ENCODE measurements at regions not wholly inside any gene's neighbourhood (a gene's known extent, or its start where the extent isn't known, plus 50 kb on each side); places are given as distances from the start of the nearest gene placed in this dataset.

DNA sequence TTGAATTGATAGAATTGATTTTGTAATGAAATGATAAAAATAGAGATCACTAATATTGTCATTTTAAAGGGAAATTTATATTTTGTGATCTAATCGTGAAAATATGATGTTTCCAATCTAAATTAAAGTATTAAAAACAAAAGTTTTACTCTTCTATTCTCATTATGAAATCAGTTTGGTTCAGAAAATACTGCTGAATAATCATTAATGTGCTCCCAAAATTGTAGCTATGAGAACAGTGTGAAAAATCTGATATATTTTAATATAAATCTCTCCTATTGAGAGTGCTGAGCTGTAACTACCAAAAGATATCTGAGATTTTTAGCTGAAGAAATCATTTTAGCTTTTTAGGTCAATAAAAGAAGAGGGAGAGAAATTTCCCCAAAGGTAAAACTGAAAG is 287.5 kb upstream of the ANO3 start:
- no peak overlapping the region for H2AFZ ChIP-seq (ENCODE audit: low read depth)
- no peaks in the 10 kb centered on the region for H3K79me2 ChIP-seq (ENCODE audit: insufficient read depth, low read depth)
- no peak overlapping the region for H3K4me3 ChIP-seq (IDR thresholded peaks at IDR 0.05; ENCODE audit: insufficient read depth, low read depth, low read length)
- H3K4me2 ChIP-seq, result no peak overlapping the region
- TF ChIP-seq, protein P1, sequence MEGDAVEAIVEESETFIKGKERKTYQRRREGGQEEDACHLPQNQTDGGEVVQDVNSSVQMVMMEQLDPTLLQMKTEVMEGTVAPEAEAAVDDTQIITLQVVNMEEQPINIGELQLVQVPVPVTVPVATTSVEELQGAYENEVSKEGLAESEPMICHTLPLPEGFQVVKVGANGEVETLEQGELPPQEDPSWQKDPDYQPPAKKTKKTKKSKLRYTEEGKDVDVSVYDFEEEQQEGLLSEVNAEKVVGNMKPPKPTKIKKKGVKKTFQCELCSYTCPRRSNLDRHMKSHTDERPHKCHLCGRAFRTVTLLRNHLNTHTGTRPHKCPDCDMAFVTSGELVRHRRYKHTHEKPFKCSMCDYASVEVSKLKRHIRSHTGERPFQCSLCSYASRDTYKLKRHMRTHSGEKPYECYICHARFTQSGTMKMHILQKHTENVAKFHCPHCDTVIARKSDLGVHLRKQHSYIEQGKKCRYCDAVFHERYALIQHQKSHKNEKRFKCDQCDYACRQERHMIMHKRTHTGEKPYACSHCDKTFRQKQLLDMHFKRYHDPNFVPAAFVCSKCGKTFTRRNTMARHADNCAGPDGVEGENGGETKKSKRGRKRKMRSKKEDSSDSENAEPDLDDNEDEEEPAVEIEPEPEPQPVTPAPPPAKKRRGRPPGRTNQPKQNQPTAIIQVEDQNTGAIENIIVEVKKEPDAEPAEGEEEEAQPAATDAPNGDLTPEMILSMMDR (conservative IDR thresholded peaks at IDR 0.05; ENCODE audit: low read depth, low read length), result no peak
- H3K27me3 ChIP-seq (ENCODE audit: insufficient read depth, low read depth), result no peaks in the 10 kb centered on the region
- no peaks in the 10 kb centered on the region for H3K4me1 ChIP-seq (ENCODE audit: low read depth, poor library complexity, severe bottlenecking)
- H3K36me3 ChIP-seq (ENCODE audit: insufficient read depth), result no peaks in the 10 kb centered on the region
- H3K9ac ChIP-seq, result no peak overlapping the region
- H4K20me1 ChIP-seq (ENCODE audit: insufficient read depth), result no peaks in the 10 kb centered on the region
- H3K27ac ChIP-seq, result no peak overlapping the region

DNA sequence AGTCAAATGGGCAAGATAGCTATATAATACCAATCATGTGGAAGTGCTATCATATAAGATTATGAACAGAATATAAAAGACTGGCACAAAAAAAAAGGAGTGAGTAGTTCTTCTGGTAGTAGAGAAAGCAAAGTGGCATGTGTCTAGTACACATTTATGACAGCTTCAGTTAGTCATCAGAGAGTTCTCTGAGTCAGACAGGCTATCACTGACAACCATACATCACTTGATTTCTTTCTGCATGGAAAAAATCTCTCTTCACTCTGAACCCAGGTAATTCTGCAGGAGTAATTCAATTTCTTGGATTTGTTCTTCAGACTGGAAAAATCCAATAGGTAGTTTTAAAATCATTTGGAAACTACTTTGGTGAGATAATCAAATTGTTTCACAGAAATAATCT is 286.8 kb upstream of the ANO3 start:
- TF ChIP-seq, protein P1 (conservative IDR thresholded peaks at IDR 0.05; ENCODE audit: low read depth, low read length), result no peak
- H3K27ac ChIP-seq, result no peak overlapping the region
- no peaks in the 10 kb centered on the region for H3K4me1 ChIP-seq (ENCODE audit: low read depth, poor library complexity, severe bottlenecking)
- H2AFZ ChIP-seq (ENCODE audit: low read depth), result no peak overlapping the region
- H3K36me3 ChIP-seq (ENCODE audit: insufficient read depth), result no peaks in the 10 kb centered on the region
- H4K20me1 ChIP-seq (ENCODE audit: insufficient read depth), result no peaks in the 10 kb centered on the region
- no peak overlapping the region for H3K4me3 ChIP-seq (IDR thresholded peaks at IDR 0.05; ENCODE audit: insufficient read depth, low read depth, low read length)
- no peak overlapping the region for H3K9ac ChIP-seq
- H3K79me2 ChIP-seq (ENCODE audit: insufficient read depth, low read depth), result no peaks in the 10 kb centered on the region
- H3K27me3 ChIP-seq (ENCODE audit: insufficient read depth, low read depth), result no peaks in the 10 kb centered on the region
- H3K4me2 ChIP-seq, result no peak overlapping the region

DNA sequence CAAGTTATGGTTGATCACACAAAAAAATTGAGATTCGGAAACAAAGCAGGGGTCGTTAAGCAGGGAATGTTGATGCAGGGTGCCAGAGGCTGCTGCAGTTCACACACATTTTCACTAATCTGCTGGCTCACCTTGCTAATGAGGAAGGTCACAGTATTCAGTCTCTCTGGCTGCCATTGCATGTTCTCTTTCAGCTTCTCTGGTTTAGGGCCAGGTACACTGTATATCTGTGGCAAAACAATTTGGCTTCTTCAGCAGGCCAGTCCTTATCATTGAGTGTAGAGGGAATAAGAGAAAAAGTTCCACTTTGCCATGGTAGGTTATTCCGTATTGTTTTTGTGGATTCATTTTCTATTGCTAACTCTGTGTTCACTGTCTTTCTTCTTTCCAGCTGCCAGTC is 283.7 kb upstream of the ANO3 start:
- H3K79me2 ChIP-seq (ENCODE audit: insufficient read depth, low read depth), result no peaks in the 10 kb centered on the region
- H3K36me3 ChIP-seq (ENCODE audit: insufficient read depth), result no peaks in the 10 kb centered on the region
- no peaks in the 10 kb centered on the region for H3K4me1 ChIP-seq (ENCODE audit: low read depth, poor library complexity, severe bottlenecking)
- no peak overlapping the region for H3K4me3 ChIP-seq (IDR thresholded peaks at IDR 0.05; ENCODE audit: insufficient read depth, low read depth, low read length)
- H4K20me1 ChIP-seq (ENCODE audit: insufficient read depth), result no peaks in the 10 kb centered on the region
- TF ChIP-seq, protein P1 (conservative IDR thresholded peaks at IDR 0.05; ENCODE audit: low read depth, low read length), result no peak
- no peak overlapping the region for H2AFZ ChIP-seq (ENCODE audit: low read depth)
- no peak overlapping the region for H3K4me2 ChIP-seq
- H3K27me3 ChIP-seq (ENCODE audit: insufficient read depth, low read depth), result no peaks in the 10 kb centered on the region
- H3K27ac ChIP-seq, result no peak overlapping the region
- no peak overlapping the region for H3K9ac ChIP-seq

DNA sequence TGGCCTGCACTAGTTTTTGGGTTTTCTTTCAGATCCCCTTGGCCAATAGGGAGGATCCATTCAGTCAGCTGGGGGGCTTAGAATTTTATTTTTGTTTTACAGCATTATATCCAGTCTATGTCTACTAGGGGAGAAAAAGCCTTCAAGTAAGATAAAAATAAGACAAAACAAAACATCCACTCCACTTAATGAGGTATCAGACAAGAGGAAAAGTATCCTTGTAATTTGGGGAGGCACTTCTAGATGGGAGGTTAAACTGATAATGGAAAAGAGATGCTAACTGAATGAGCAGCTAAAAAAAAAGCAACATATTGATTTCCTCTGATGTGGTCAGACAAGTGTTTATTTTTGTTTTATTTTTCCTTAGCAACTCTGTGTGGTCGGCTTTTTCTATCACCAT is 278.0 kb upstream of the ANO3 start:
- H3K79me2 ChIP-seq (ENCODE audit: insufficient read depth, low read depth), result no peaks in the 10 kb centered on the region
- H3K4me3 ChIP-seq (IDR thresholded peaks at IDR 0.05; ENCODE audit: insufficient read depth, low read depth, low read length), result no peak overlapping the region
- H3K4me1 ChIP-seq (ENCODE audit: low read depth, poor library complexity, severe bottlenecking), result no peaks in the 10 kb centered on the region
- H2AFZ ChIP-seq (ENCODE audit: low read depth), result no peak overlapping the region
- H3K27ac ChIP-seq, result no peak overlapping the region
- no peak overlapping the region for H3K9ac ChIP-seq
- no peaks in the 10 kb centered on the region for H4K20me1 ChIP-seq (ENCODE audit: insufficient read depth)
- H3K27me3 ChIP-seq (ENCODE audit: insufficient read depth, low read depth), result no peaks in the 10 kb centered on the region
- TF ChIP-seq, protein P1 (conservative IDR thresholded peaks at IDR 0.05; ENCODE audit: low read depth, low read length), result no peak
- H3K4me2 ChIP-seq, result no peak overlapping the region
- no peaks in the 10 kb centered on the region for H3K36me3 ChIP-seq (ENCODE audit: insufficient read depth)

DNA sequence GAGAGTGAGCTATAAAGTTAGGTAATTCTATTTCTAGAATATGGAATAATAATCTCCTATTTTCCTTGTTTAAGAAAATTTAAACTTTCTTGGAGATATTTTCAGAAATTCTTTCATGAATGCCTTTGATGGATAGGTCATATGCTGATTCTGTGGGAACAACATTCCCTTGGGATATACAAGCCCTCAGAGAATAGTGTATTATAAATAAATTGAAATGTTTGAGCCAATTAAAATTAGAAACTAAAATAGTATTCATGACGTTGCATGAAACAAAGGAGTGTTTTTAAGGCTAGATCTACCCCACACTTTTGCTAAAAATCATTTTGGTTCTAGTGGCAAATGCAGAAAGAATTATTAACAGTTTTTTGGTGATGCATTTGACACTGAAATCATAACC is 269.3 kb upstream of the ANO3 start:
- Histone ChIP-seq H4K20me1 (ENCODE audit: insufficient read depth) (no peaks in the 10 kb centered on the region), H3K27ac (no peak overlapping the region), H3K79me2 (ENCODE audit: insufficient read depth, low read depth) (no peaks in the 10 kb centered on the region), H3K27me3 (ENCODE audit: insufficient read depth, low read depth) (no peaks in the 10 kb centered on the region), H3K4me3 (IDR thresholded peaks at IDR 0.05; ENCODE audit: insufficient read depth, low read depth, low read length) (no peak overlapping the region), H3K4me2 (no peak overlapping the region), H3K9ac (no peak overlapping the region), H2AFZ (ENCODE audit: low read depth) (no peak overlapping the region), H3K4me1 (ENCODE audit: low read depth, poor library complexity, severe bottlenecking) (no peaks in the 10 kb centered on the region), H3K36me3 (ENCODE audit: insufficient read depth) (no peaks in the 10 kb centered on the region)
- TF ChIP-seq, protein P1 (conservative IDR thresholded peaks at IDR 0.05; ENCODE audit: low read depth, low read length), result no peak

All from KMS-11 (cell line).